Esophagus muscularis mucosa (tissue), 4 donors: ENCODE measurements at regions not wholly inside any gene's neighbourhood (a gene's known extent, or its start where the extent isn't known, plus 50 kb on each side); places are given as distances from the start of the nearest gene placed in this dataset.

Experiments used
- DNase-seq: peaks from one replicate; pipeline ENCODE4 v3.0.0-alpha.2; 2017; ENCODE audit errors: extremely low spot score
- H3K27ac ChIP-seq, 4 donors: fragments of 200-600 bp; sonication (generic); replicated peaks in 1 of 4; 1 replicate in 3 of 4; 2 replicates in 1 of 4; pipeline ENCODE4 v1.5.1; 2016 to 2019; ENCODE audit warnings: mild to moderate bottlenecking in 1 of 4
- H3K27me3 ChIP-seq, 4 donors: fragments of 200-600 bp; sonication (generic); one replicate each; pipeline versions ENCODE4 v1.5.1 to v1.6.0; 2016 to 2019
- H3K36me3 ChIP-seq, 4 donors: fragments of 200-600 bp; sonication (generic); one replicate each; pipeline ENCODE4 v1.5.1; 2016 to 2019
- H3K4me1 ChIP-seq, 4 donors: fragments of 200-600 bp; sonication (generic); one replicate each; pipeline ENCODE4 v1.5.1; 2016 to 2019
- H3K4me3 ChIP-seq, 4 donors: fragments of 200-600 bp; sonication (generic); 1 replicate in 2 of 4; 2 replicates in 2 of 4; pipeline ENCODE4 v1.5.1; 2016 to 2019; ENCODE audit warnings: mild to moderate bottlenecking in 4 of 4, moderate library complexity in 1 of 4
- H3K9me3 ChIP-seq, 4 donors: fragments of 200-600 bp; sonication (generic); 1 replicate in 3 of 4; 2 replicates in 1 of 4; pipeline ENCODE4 v1.5.1; 2016 to 2019
- EP300 ChIP-seq: sonication (generic); formaldehyde crosslinking; IDR thresholded peaks from one replicate; pipeline ENCODE4 v1.6.1; 2017; ENCODE audit warnings: antibody characterized with exemption
- POLR2A ChIP-seq: fragments of 450-650 bp; IDR thresholded peaks from one replicate; pipeline ENCODE4 v1.6.1; 2017; ENCODE audit warnings: antibody characterized with exemption, moderate library complexity, mild to moderate bottlenecking, low read depth
- POLR2AphosphoS5 ChIP-seq, 2 donors: sonication (generic); formaldehyde crosslinking; IDR thresholded peaks; one replicate each; pipeline ENCODE4 v1.6.1; 2017; ENCODE audit warnings: antibody characterized with exemption in 2 of 2
- WGBS: methylation state at CpG from one replicate; pipeline ENCODE4 v1.1.5; 2018; 5-methylcytosine and 5-hydroxymethylcytosine counted together
- intact Hi-C: fragments of 100-400 bp; cut with DNase I; formaldehyde crosslinking; loops from one replicate; pipeline ENCODE4 v1.15.1; 2023
- TF ChIP-seq, protein P1 (sequence below), 3 experiments: fragments of 200-600 bp in 2 of 3; fragments of 450-650 bp in 1 of 3; sonication (generic) in 2 of 3; IDR thresholded peaks; one replicate each; pipeline ENCODE4 v1.5.1; 2017 to 2019; ENCODE audit warnings: antibody characterized with exemption in 3 of 3, mild to moderate bottlenecking in 2 of 3, moderate library complexity in 1 of 3

DNA sequence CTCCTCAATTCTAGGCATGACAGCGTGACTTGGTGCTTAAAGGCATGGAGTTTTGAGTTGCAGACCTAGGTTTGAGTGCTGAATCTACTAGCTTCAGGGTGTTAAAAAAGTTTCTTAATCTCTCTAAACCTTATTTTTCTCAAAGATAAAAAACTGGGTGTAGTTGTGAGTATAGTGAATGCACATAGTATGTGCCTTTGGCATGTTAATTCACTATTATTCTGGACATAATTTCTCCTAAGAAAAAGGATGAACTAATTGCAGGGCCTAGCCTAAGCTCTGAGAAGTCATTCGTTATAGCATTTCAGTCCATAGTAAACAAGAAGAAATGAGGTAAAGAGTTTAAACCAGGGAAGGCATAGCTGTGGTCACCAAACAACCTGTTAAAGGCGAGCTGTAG is 149.0 kb downstream of the LACC1 start:
- TF ChIP-seq, protein P1, sequence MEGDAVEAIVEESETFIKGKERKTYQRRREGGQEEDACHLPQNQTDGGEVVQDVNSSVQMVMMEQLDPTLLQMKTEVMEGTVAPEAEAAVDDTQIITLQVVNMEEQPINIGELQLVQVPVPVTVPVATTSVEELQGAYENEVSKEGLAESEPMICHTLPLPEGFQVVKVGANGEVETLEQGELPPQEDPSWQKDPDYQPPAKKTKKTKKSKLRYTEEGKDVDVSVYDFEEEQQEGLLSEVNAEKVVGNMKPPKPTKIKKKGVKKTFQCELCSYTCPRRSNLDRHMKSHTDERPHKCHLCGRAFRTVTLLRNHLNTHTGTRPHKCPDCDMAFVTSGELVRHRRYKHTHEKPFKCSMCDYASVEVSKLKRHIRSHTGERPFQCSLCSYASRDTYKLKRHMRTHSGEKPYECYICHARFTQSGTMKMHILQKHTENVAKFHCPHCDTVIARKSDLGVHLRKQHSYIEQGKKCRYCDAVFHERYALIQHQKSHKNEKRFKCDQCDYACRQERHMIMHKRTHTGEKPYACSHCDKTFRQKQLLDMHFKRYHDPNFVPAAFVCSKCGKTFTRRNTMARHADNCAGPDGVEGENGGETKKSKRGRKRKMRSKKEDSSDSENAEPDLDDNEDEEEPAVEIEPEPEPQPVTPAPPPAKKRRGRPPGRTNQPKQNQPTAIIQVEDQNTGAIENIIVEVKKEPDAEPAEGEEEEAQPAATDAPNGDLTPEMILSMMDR (IDR thresholded peaks at IDR 0.05), result no peak
- TF ChIP-seq EP300 (no peak), POLR2AphosphoS5 (IDR thresholded peaks at IDR 0.05) (no peak), POLR2A (no peak)
- intact Hi-C loops, result no loop called here

DNA sequence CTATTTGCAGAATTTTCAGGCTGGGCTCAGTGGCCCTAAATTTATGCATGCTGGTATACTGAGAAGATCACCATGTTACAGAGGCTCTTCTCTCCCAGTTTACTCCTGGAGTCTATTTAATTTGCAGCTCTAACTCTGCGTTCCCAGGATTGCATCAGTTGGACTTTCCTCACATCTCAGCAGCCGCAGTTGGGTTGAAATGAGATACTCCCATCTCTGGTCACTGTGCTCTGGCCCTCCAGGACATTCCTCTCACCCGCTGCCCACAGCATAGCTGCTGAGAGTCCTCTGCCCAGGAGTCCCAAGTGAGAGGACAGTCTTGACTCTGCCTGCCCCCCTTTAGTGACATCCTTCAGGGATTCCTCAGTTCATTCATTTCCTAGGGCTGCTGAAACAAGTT is 150.9 kb downstream of the LACC1 start:
- intact Hi-C loops, result no loop called here
- Histone ChIP-seq H3K27me3 (no peaks in the 10 kb centered on the region), H3K4me3 (no peak overlapping the region), H3K4me1 (peaks cover 0 to 6% (median 3%) of the 10 kb centered on the region in 4 donors), H3K9me3 (no peaks in the 10 kb centered on the region), H3K27ac (no peak overlapping the region), H3K36me3 (no peaks in the 10 kb centered on the region)
- WGBS, result 82% methylated on average over 3 of the region's 3 CpGs
- TF ChIP-seq EP300 (no peak), POLR2A (no peak), POLR2AphosphoS5 (IDR thresholded peaks at IDR 0.05) (no peak)
- TF ChIP-seq, protein P1 (IDR thresholded peaks at IDR 0.05), result no peak
- DNase-seq, result no peak

More for the DNA sequence above, 149.0 kb downstream of the LACC1 start:
- Histone ChIP-seq H3K36me3 (no peaks in the 10 kb centered on the region), H3K4me1 (peaks cover 0 to 6% (median 3%) of the 10 kb centered on the region in 4 donors), H3K4me3 (no peak overlapping the region), H3K27me3 (no peaks in the 10 kb centered on the region), H3K9me3 (no peaks in the 10 kb centered on the region), H3K27ac (no peak overlapping the region)
- 92% methylated on average over 3 of the region's 3 CpGs for WGBS
- no peak for DNase-seq

DNA sequence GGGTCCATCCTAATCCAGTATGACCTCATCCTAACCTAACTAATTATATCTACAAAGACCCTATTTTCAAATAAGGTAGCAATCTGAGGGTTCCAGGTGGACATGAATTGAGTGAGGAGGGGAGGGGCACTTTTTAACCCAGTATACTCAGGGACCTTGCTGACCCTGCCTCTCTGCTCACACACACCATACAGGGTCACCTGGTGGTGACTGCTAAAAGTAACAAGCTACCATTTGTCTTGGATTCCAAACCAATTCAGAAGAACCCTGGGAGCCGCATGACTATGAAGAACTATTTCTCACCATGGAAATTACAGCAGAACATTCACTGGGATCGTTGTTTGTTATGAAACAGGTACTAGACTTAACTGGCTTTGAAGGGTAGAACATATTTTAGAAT is 151.9 kb downstream of the LACC1 start:
- TF ChIP-seq POLR2AphosphoS5 (IDR thresholded peaks at IDR 0.05) (no peak), EP300 (no peak), POLR2A (no peak)
- TF ChIP-seq, protein P1 (IDR thresholded peaks at IDR 0.05), result no peak
- H3K9me3 ChIP-seq, result no peaks in the 10 kb centered on the region
- no peaks in the 10 kb centered on the region for H3K27me3 ChIP-seq
- intact Hi-C loops, result no loop called here
- H3K4me1 ChIP-seq, result peaks cover 0 to 6% (median 3%) of the 10 kb centered on the region in 4 donors
- no peak overlapping the region for H3K27ac ChIP-seq
- H3K4me3 ChIP-seq, result no peak overlapping the region
- DNase-seq, result no peak
- 98% methylated on average over 2 of the region's 2 CpGs for WGBS
- no peaks in the 10 kb centered on the region for H3K36me3 ChIP-seq

DNA sequence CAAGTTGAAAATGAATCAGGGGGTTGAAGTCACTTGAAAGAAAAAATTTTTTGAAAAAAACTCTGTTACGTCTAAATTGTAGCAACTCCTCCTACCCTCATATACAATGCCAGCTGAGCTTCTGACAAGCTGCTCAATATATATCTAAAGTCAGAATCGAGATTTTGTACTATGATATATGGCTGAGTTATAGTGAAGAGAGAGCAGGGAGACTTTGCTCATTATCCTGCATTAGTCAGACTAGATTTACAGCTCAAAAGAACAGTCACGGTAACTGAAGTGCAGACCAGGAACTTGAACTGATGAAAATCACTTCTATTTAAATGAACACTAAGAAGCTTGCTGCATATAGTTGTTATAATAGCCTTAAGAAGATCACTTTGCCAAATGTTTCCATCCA is 153.1 kb downstream of the LACC1 start:
- DNase-seq, result no peak
- WGBS, result 73% methylated on average over 3 of the region's 3 CpGs
- no peaks in the 10 kb centered on the region for H3K27me3 ChIP-seq
- H3K4me3 ChIP-seq, result no peak overlapping the region
- no peaks in the 10 kb centered on the region for H3K9me3 ChIP-seq
- H3K27ac ChIP-seq, result no peak overlapping the region
- peaks cover 0 to 6% (median 3%) of the 10 kb centered on the region in 4 donors for H3K4me1 ChIP-seq
- intact Hi-C loops, result no loop called here
- H3K36me3 ChIP-seq, result no peaks in the 10 kb centered on the region
- TF ChIP-seq POLR2AphosphoS5 (IDR thresholded peaks at IDR 0.05) (no peak), EP300 (no peak), POLR2A (no peak)
- TF ChIP-seq, protein P1 (IDR thresholded peaks at IDR 0.05), result no peak

GRCh38 chr13:44035400-44035799 is 155.7 kb downstream of the LACC1 start:
- DNase-seq, result no peak
- 95% methylated on average over 1 of the region's 1 CpG for WGBS
- intact Hi-C loops, result no loop called here

More at GRCh38 chr13:44035400-44035799, 155.7 kb downstream of the LACC1 start:
- no peak overlapping the region for H3K27ac ChIP-seq
- H3K27me3 ChIP-seq, result no peaks in the 10 kb centered on the region
- no peaks in the 10 kb centered on the region for H3K36me3 ChIP-seq
- peaks cover 0 to 3% (median under 1%) of the 10 kb centered on the region in 4 donors for H3K4me1 ChIP-seq
- H3K4me3 ChIP-seq, result no peak overlapping the region
- no peaks in the 10 kb centered on the region for H3K9me3 ChIP-seq
- TF ChIP-seq EP300 (no peak), POLR2AphosphoS5 (IDR thresholded peaks at IDR 0.05) (no peak), POLR2A (no peak)
- TF ChIP-seq, protein P1 (IDR thresholded peaks at IDR 0.05), result no peak
